ENCODE measurements at regions not wholly inside any gene's neighbourhood (a gene's known extent, or its start where the extent isn't known, plus 50 kb on each side); places are given as distances from the start of the nearest gene placed in this dataset.

DNA sequence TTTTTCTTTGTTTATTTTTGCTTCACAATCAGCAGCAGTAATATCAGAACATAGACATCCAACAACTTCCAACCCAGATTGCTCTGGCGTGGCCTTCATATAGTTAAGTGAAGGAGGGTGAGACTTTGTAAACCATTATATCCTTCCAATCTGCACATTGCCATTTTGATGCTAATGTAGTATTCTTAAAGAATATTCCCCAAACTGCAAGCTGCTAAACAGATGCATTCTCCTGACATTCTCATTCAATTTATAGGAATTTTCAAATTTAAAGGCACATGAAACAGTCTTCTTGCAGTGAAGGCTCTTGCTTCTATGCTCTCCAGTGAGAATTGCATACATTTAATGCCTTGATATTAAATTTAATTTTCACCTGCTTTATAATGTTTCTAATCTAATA, 181.2 kb upstream of the EDIL3 start:
- TF ChIP-seq, protein P1, sequence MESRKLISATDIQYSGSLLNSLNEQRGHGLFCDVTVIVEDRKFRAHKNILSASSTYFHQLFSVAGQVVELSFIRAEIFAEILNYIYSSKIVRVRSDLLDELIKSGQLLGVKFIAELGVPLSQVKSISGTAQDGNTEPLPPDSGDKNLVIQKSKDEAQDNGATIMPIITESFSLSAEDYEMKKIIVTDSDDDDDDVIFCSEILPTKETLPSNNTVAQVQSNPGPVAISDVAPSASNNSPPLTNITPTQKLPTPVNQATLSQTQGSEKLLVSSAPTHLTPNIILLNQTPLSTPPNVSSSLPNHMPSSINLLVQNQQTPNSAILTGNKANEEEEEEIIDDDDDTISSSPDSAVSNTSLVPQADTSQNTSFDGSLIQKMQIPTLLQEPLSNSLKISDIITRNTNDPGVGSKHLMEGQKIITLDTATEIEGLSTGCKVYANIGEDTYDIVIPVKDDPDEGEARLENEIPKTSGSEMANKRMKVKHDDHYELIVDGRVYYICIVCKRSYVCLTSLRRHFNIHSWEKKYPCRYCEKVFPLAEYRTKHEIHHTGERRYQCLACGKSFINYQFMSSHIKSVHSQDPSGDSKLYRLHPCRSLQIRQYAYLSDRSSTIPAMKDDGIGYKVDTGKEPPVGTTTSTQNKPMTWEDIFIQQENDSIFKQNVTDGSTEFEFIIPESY (IDR thresholded peaks at IDR 0.05; ENCODE audit: extremely low read depth, insufficient replicate concordance, low read length): no peak
- TF ChIP-seq, protein P2, sequence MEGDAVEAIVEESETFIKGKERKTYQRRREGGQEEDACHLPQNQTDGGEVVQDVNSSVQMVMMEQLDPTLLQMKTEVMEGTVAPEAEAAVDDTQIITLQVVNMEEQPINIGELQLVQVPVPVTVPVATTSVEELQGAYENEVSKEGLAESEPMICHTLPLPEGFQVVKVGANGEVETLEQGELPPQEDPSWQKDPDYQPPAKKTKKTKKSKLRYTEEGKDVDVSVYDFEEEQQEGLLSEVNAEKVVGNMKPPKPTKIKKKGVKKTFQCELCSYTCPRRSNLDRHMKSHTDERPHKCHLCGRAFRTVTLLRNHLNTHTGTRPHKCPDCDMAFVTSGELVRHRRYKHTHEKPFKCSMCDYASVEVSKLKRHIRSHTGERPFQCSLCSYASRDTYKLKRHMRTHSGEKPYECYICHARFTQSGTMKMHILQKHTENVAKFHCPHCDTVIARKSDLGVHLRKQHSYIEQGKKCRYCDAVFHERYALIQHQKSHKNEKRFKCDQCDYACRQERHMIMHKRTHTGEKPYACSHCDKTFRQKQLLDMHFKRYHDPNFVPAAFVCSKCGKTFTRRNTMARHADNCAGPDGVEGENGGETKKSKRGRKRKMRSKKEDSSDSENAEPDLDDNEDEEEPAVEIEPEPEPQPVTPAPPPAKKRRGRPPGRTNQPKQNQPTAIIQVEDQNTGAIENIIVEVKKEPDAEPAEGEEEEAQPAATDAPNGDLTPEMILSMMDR (IDR thresholded peaks at IDR 0.05 in 2 of 3, conservative IDR thresholded peaks at IDR 0.05 in 1 of 3; ENCODE audit: borderline replicate concordance in 1 of 3, insufficient read depth in 1 of 3, low read depth in 2 of 3, low read length in 2 of 3): no peak
- TF ChIP-seq, protein P3, sequence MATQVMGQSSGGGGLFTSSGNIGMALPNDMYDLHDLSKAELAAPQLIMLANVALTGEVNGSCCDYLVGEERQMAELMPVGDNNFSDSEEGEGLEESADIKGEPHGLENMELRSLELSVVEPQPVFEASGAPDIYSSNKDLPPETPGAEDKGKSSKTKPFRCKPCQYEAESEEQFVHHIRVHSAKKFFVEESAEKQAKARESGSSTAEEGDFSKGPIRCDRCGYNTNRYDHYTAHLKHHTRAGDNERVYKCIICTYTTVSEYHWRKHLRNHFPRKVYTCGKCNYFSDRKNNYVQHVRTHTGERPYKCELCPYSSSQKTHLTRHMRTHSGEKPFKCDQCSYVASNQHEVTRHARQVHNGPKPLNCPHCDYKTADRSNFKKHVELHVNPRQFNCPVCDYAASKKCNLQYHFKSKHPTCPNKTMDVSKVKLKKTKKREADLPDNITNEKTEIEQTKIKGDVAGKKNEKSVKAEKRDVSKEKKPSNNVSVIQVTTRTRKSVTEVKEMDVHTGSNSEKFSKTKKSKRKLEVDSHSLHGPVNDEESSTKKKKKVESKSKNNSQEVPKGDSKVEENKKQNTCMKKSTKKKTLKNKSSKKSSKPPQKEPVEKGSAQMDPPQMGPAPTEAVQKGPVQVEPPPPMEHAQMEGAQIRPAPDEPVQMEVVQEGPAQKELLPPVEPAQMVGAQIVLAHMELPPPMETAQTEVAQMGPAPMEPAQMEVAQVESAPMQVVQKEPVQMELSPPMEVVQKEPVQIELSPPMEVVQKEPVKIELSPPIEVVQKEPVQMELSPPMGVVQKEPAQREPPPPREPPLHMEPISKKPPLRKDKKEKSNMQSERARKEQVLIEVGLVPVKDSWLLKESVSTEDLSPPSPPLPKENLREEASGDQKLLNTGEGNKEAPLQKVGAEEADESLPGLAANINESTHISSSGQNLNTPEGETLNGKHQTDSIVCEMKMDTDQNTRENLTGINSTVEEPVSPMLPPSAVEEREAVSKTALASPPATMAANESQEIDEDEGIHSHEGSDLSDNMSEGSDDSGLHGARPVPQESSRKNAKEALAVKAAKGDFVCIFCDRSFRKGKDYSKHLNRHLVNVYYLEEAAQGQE (IDR thresholded peaks at IDR 0.05; ENCODE audit: low read depth): no peak
- no peak for TF ChIP-seq POLR2A (IDR thresholded peaks at IDR 0.05; ENCODE audit: borderline replicate concordance, extremely low read depth, insufficient read depth, insufficient read length)
- TF ChIP-seq, protein P4, sequence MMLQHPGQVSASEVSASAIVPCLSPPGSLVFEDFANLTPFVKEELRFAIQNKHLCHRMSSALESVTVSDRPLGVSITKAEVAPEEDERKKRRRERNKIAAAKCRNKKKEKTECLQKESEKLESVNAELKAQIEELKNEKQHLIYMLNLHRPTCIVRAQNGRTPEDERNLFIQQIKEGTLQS (IDR thresholded peaks at IDR 0.05): no peak
- TF ChIP-seq POLR2AphosphoS5 (IDR thresholded peaks at IDR 0.05; ENCODE audit: low read depth, low read length): no peak
- no peak for TF ChIP-seq EZH2phosphoT487 (IDR thresholded peaks at IDR 0.05; ENCODE audit: borderline replicate concordance)
- no peak for TF ChIP-seq EZH2 (IDR thresholded peaks at IDR 0.05)
- TF ChIP-seq SIN3A (IDR thresholded peaks at IDR 0.05; ENCODE audit: low read depth): no peak
- TF ChIP-seq, protein P5, sequence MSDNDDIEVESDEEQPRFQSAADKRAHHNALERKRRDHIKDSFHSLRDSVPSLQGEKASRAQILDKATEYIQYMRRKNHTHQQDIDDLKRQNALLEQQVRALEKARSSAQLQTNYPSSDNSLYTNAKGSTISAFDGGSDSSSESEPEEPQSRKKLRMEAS (IDR thresholded peaks at IDR 0.05): no peak
- TF ChIP-seq YY1 (IDR thresholded peaks at IDR 0.05; ENCODE audit: extremely low read depth, insufficient replicate concordance, low read depth, low read length): no peak

All from HCT116 (cell line).